ENCODE measurements at regions not wholly inside any gene's neighbourhood (a gene's known extent, or its start where the extent isn't known, plus 50 kb on each side); places are given as distances from the start of the nearest gene placed in this dataset.

DNA sequence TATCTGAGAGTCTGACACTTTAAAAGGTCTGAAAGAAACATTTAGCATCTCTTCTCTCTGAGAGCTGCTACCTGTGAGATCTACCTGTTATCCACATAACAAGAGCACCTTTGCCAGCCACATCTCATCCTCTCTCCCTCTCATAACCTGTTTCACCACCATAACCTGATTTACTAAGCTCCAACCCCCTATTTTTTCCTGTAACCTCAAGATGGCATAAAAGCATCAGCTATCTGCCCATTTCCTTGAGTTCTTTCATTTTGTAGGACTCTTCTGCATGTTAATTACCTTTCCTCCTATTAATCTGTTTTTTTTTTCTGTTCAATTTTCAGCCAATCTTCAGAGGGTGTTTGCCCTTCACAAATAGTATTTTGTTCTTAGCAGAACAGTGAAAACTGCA is 136.5 kb upstream of the KCNK1 start:
- Histone ChIP-seq H3K18ac (ENCODE audit: insufficient read length, low read depth, low read length) (no peak overlapping the region), H4K8ac (replicated peaks; ENCODE audit: insufficient read length, low read depth, low read length) (no peak overlapping the region), H2BK5ac (ENCODE audit: insufficient read length, low read length) (no peak overlapping the region), H3K23ac (ENCODE audit: insufficient read length, low read depth, low read length) (no peak overlapping the region), H3K4me1 (ENCODE audit: insufficient read depth, low read length) (0 out of 2 replicates have a peak, but pooled peaks cover 2% of the 10 kb centered on the region), H2BK15ac (ENCODE audit: low read depth, low read length) (no peak overlapping the region), H3K14ac (ENCODE audit: insufficient read depth, low read length) (no peak overlapping the region), H3K23me2 (ENCODE audit: insufficient read length, low read depth, low read length, poor library complexity, severe bottlenecking) (no peaks in the 10 kb centered on the region), H4K91ac (ENCODE audit: insufficient read length, low read depth, low read length) (no peak overlapping the region), H3K9ac (ENCODE audit: extremely low read depth, insufficient read length, low read length) (no peak overlapping the region), H2BK12ac (ENCODE audit: insufficient read length, low read depth, low read length) (no peak overlapping the region), H3K27ac (ENCODE audit: insufficient read length, low read depth, low read length) (no peak overlapping the region), H4K20me1 (ENCODE audit: control insufficient read depth, insufficient read depth, insufficient read length) (no peaks in the 10 kb centered on the region), H3K27me3 (ENCODE audit: insufficient read depth, low read length) (no peaks in the 10 kb centered on the region), H3K4ac (ENCODE audit: low read depth, low read length) (no peak overlapping the region), H3K79me1 (ENCODE audit: insufficient read depth, low read depth, low read length, poor library complexity, severe bottlenecking) (no peaks in the 10 kb centered on the region), H3K9me3 (ENCODE audit: control insufficient read depth, low read depth, low read length) (peaks cover 9% of the 10 kb centered on the region), H3K79me2 (ENCODE audit: insufficient read depth, low read length) (no peaks in the 10 kb centered on the region), H3T11ph (ENCODE audit: low read length) (no peak overlapping the region), H4K5ac (ENCODE audit: insufficient read length, low read depth, low read length) (no peak overlapping the region), H2BK120ac (ENCODE audit: low read depth, low read length, poor library complexity, severe bottlenecking) (no peak overlapping the region), H2AFZ (ENCODE audit: low read length) (no peak overlapping the region), H3K56ac (ENCODE audit: insufficient read length, low read depth, low read length) (no peak overlapping the region), H3K4me2 (ENCODE audit: insufficient read depth, insufficient read length, low read length) (no peak overlapping the region), H2AK5ac (ENCODE audit: insufficient read length, low read length) (no peak overlapping the region), H2BK20ac (ENCODE audit: low read depth, low read length, poor library complexity, severe bottlenecking) (no peak overlapping the region)
- no peak for TF ChIP-seq CTCF (conservative IDR thresholded peaks at IDR 0.05)
- no peak overlapping the region for H3K4me3 Mint-ChIP-seq
- 0 out of 7 replicates have a peak overlapping the region, but pooled peaks of 1 of the 3 experiments have one; percentile 30 for H3K27ac Mint-ChIP-seq
- peaks cover 38 to 45% of the 10 kb centered on the region in 2 experiments for H3K4me1 Mint-ChIP-seq
- peaks cover 6% of the 10 kb centered on the region; the same call in 1 of the 2 replicates for H3K27me3 Mint-ChIP-seq (ENCODE audit: low read depth)
- peaks cover 9 to 22% (median 21%) of the 10 kb centered on the region in 3 experiments for H3K36me3 Mint-ChIP-seq (ENCODE audit: insufficient read depth in 1 of 3, low read depth in 3 of 3)
- DNase-seq = no peak
- peaks cover 18 to 28% of the 10 kb centered on the region in 2 experiments for H3K9me3 Mint-ChIP-seq

All from H9 (cell line).